ENCODE measurements at regions not wholly inside any gene's neighbourhood (a gene's known extent, or its start where the extent isn't known, plus 50 kb on each side); places are given as distances from the start of the nearest gene placed in this dataset.

DNA sequence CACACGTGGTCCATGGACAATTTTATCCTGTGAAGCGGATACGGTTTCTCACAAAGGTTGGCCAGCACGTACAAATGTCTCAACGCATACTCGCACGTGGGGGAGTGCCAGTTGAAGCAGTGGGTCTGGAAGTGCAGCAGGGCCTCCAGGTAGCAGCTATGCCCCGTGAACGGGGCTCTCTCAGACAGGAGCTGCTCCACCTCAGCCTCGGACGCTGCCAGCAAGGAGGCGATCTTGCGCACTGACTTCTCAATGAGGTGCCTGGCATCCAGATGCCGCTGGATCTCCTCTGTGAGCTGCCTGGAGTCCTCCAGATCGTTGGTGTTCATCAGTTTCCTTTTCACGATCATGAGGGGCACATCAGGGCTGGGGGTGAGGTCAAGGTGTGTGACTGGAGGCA lies 2272.0 kb downstream of the PCDH9 start:
- no peak for DNase-seq

DNA sequence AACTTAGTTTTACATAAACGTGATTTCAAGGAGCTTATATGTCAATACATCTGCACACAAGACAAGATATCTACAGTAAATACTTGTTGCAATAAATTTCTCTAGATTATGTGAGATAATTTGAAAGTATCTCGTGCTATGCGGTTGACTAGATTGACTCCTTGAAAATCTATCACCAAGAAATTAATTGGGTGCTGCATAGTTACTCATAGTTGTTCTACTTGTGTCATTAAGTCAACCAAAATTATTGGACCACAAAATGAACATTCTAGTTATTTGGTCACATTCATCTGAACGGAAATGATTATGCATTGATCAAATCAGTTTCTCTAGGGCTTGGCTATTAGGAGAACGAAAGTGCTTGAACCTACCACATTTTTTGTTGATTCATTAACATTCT lies 2291.5 kb downstream of the PCDH9 start:
- DNase-seq: no peak

GRCh38 chr13:64937302-64937701 lies 2292.8 kb downstream of the PCDH9 start:
- no peak for DNase-seq

GRCh38 chr13:64936879-64937278 lies 2293.3 kb downstream of the PCDH9 start:
- no peak for DNase-seq

DNA sequence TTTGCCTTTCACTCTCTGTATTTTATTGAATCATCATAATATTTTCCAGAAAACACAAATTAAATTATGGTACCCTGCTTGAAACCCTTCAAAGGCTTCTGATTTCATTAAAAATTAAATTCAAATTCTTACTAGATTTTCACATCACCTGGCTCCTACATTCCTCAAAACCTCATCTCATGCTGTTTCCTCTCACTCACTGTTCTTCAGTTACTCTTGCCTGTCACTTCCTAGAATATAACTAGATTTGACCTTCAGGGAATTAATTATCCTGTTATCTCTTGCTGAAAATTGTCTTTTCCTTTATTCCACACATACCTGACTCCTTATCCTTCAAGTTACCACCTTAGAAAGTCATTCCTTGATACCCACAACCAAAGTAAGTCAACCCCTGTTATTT lies 2294.7 kb downstream of the PCDH9 start:
- no peak for DNase-seq

DNA sequence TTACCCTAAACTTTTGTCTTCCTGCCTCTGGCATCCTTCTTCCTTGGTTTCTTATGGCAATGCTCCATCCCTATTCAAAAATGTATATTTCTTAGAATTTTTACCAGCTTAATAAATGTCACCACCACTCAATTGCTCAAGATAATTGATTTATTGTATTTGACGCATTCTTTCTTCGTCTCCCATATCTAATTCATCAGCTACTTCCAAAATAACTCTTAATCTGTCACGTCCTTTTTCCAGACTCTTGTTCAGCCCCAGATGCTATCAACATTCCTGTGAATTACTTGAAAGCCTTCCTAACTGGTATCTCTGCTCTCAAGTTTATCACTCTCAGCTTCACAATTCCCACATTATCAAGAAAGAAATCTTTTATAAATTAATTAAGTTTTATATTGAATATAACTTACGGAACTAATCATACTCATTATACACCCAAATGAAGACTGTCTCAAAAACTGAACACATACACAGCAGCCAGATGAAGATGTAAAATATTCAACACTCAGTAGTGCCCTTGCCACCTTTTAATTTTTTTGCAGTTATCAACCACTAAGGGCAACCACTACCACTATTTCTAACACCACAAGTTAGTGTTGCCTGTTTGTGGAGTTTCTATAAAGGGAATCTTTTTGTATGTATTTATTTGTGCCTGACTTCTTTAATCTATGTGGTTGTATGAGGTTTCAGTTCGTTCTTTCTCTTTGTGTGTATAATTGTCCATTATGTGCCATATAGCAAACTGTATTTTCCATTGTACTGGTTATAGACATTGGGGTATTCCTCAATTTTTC lies 2295.4 kb downstream of the PCDH9 start:
- DNase-seq: no peak

DNA sequence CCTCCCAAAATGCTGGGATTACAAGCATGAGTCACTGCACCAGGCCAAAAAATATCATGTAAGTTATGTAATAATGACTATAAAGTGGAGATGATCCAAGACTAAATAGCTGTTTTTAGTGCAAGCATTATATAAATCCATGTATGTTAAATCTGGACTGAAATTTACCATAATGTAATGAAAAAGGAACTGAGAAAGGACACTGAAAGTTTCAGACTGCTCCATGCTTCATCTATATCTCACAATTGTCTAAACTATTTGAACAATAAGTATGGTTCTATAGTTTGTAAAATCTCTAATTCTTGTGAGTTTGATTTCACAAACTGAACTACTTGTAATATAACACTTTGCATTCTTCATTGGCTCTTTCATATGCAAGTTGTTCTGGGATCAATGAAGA lies 2299.5 kb downstream of the PCDH9 start:
- no peak for DNase-seq

DNA sequence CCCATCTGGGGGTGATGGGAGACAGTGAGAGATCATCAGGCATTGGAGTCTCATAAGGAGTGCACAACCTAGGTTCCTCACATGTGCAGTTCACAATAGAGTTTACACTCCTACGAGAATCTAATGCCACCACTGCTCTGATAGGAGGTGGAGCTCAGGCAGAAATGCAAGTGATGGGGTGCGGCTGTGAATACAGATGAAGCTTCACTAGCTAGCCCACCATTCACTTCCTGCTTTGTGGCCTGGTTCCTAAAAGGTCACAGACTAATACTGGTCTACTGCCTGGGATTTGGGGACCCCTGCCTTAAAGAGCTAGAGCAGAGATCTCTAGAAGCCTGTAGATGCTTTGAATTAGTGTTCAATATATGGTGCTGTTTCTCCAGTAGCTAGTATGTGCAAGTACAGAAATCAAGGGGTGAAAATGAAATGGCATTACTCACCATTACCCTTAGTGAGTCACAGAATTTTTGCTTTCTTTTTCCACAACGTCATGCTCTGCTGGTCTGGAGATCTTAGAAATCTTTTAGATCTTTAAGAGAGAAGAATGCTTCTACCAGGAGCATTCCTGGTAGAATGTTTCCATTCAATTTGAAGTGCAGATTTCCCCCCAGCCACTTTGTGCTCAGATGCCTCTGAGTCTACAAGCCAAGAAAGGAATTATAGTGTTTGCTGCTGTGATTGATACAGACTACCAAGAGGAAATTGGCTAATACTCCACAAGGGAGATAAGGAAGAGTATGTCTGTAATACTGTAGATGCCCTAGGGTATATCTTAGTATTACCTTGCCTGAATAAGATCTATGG lies 2301.2 kb downstream of the PCDH9 start:
- no peak for DNase-seq

DNA sequence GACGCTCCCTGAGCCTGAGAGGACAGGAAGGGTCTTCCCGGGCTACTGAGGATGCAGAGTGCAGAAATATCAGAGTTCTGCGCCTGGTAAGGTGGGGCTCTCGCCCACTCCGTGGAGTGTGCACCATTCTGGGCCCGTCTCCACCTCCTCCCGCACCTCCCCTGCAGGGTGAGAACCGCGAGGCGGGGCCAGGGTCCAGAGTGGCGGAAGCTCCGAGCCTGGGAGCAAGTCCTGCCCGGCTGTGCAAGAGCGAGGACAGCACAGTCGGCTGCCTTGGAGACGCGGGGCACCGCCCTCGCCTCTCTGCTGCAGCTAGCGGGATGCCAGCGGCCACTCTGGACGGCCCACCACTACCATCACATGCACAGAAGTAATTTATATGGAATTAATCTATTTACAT lies 2304.4 kb downstream of the PCDH9 start:
- DNase-seq: no peak

DNA sequence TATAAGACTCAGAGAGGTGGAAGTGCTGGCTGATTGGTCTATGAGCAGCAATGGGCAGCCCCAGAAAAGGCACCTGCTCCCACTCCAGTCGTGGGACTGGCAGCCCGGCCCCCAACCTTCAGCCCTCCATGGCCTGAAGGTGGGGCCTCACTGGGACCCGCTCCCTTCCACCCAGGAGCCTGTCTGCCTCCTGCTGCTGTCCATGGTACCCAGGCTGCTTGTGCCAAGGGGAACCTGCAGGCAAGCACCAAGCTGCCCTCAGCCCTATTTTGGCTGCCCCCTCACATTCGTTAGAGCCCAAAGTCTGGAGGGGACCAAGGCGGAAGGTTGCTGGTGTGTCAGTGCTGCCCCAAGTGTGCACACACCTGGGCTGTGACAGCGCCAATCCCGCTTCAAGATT lies 2304.9 kb downstream of the PCDH9 start:
- DNase-seq: no peak

DNA sequence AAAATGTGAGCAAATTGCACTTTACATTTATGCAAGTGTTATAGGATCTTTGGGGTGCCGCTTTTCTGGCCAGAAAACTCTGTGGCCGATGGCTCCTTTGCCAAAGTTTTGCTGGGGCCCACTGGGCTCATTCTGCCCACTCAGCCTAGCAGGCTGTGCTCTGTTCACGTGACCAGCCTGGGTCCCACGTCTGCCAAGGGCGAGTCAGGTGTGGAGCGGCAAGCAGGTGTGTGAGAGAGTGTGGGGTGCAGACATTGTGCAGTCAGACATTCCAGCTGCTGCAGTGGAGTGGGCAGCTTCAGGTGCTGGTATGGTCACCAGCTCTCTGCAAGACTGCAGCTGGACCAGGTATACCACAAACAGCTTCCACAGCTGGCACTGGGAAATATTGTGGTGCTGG lies 2305.7 kb downstream of the PCDH9 start:
- no peak for DNase-seq

GRCh38 chr13:64917566-64917965 lies 2312.6 kb downstream of the PCDH9 start:
- DNase-seq: no peak

DNA sequence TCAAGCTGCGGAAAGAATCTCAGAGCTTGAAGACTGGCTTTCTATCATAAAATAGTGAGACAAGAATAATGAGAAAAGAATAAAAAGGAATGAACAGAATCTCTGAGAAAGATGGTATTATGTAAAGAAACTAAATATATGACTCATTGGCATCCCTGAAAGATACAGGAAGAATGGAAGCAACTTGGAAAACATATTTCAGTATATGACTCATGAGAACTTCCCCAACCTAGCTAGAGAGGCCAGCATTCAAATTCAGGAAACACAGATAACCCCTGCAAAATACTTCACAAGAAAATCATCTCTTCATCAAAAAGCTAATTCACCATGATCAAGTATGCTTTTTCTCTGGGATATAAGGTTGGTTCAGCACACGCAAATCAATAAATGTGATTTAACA lies 2318.0 kb downstream of the PCDH9 start:
- DNase-seq: no peak

GRCh38 chr13:64910096-64910495 lies 2320.0 kb downstream of the PCDH9 start:
- no peak for DNase-seq

GRCh38 chr13:64909184-64909583 lies 2321.0 kb downstream of the PCDH9 start:
- no peak for DNase-seq

DNA sequence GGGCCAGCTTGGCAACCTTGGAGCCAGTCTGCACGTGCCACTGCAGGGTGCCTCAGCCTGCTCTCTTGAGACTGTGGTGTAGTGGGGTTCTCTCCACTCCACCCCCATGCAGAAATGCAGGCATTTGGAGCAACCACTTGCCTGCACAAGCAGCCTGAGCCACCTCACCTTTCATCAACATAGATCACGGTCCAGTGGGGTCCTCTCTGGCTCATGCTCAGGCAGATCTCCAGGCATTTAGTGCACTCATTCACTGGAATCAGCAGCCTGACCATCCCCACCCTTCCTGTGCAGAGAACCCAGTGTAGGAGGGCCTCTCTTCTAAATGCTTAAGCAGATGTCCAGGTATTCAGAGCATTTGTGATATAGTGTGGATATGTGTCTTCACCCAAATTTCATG lies 2330.1 kb downstream of the PCDH9 start:
- DNase-seq: no peak

GRCh38 chr13:64884976-64885375 lies 2345.2 kb downstream of the PCDH9 start:
- DNase-seq: no peak

- no peak for DNase-seq
Measured at GRCh38 chr13:64877176-64877575, 2353.0 kb downstream of the PCDH9 start.

DNA sequence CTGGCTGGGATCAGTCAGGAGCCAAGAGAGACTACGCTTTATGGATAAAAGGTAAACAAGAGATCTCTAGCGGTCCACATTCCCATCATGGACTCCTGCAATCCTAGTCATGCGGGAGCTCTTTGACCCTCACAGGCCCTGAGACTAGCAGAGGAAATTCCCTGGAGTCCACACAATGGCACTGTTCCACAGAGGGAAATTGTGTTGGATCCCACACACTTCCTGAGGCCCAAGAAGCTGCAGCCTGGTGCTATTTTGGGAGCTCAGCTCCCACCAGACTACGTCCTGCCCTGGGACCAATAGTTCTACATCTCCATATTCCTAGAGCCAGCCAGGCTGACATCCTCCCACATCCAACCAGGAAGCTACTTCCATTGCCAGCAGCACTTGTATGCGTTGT lies 2358.4 kb downstream of the PCDH9 start:
- DNase-seq: no peak

DNA sequence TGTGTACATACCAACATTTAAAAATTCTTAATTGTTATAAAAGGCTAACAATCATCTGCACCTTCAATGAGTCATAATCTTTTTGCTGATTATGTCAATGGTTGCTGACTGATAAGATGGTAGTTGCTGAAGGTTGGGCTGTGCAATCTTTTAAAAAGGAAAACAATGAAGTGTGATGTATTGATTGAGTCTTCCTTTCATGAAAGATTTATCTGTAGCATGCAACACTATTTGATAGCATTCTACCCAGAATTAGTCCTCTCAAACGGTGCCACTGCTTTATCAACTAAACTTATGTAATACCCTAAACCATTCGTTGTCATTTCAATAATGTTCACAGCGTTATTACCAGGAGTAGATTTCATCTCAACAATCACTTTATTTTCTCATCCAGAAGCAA lies 2360.6 kb downstream of the PCDH9 start:
- DNase-seq: no peak

- no peak for DNase-seq
Measured at GRCh38 chr13:64867856-64868255, 2362.3 kb downstream of the PCDH9 start.

DNA sequence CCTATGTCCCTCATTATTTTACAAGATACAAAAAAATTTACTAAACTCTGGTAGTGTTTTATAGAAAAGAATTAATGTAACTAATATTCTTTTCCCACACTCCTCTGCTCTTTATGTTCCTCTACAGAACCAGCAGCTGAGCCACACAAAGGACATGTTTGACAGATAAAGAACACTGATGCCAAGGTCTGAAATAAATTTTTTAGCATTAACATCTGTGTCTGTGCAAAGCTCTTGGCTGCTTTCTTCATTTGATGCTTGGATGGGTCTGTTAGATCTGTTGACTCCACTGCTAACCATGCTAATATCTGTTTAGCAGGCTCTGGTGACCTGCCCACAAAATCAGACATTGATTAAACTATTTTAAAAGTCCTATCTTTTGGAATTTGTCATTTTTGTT lies 2363.8 kb downstream of the PCDH9 start:
- no peak for DNase-seq

DNA sequence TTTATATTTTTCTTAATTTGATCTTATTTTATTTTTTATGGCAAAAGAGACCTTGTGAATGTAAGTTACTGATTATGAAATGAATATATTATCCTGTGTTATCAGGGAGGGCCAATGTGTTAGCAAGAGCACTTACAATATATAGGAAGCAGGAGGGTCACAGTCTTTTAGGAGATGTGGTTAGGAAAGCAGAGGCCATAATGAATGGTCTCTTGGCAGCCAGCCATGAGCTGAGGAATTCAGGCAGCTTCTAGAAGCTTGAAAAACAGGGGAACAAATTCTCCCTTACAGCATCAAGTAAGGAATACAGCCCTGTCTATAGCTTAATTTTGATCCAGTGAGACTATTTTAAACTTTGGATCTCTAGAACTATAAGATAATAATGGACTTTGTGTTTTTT lies 2374.6 kb downstream of the PCDH9 start:
- DNase-seq: no peak

- DNase-seq: no peak
Measured at GRCh38 chr13:64850017-64850416, 2380.1 kb downstream of the PCDH9 start.

- no peak for DNase-seq
Measured at GRCh38 chr13:64849196-64849595, 2380.9 kb downstream of the PCDH9 start.

All from activated CD4-positive, alpha-beta T cell treated with anti-CD3 and anti-CD28 coated beads, Interleukin-2, amount 50 U/mL, for 16 hours (primary cell).